Natural killer cell treated with Interleukin-12 subunit alpha and Interleukin-12 subunit beta and Interleukin-15 and Interleukin-18, amount 100 ng/mL, for 72 hours (primary cell): ENCODE measurements at regions not wholly inside any gene's neighbourhood (a gene's known extent, or its start where the extent isn't known, plus 50 kb on each side); places are given as distances from the start of the nearest gene placed in this dataset.

ENCODE experiments used
- ATAC-seq, 2 donors: fragments of 150-1000 bp; cut with Tn5 transposase in 1 of 2; sonication (Bioruptor Pico), chemical (Tn5 transposase) in 1 of 2; 2 replicates each; pipeline ENCODE4 v1.10.0; 2021
- DNase-seq: peaks from one replicate; pipeline ENCODE4 v3.0.0; 2022; ENCODE audit warnings: low spot score
- H3K27ac Mint-ChIP-seq, 2 donors: 1 replicate in 1 of 2; 2 replicates in 1 of 2; pipeline ENCODE4 v1.8.0; 2022; ENCODE audit warnings: mixed read lengths in 2 of 2, mild to moderate bottlenecking in 1 of 2, moderate library complexity in 1 of 2
- H3K27me3 Mint-ChIP-seq, 2 donors: 1 replicate in 1 of 2; 2 replicates in 1 of 2; pipeline ENCODE4 v1.8.0; 2022; ENCODE audit warnings: mixed read lengths in 2 of 2
- H3K36me3 Mint-ChIP-seq: one replicate; pipeline ENCODE4 v1.8.0; 2022; ENCODE audit warnings: mixed read lengths
- H3K4me1 Mint-ChIP-seq, 2 donors: 1 replicate in 1 of 2; 2 replicates in 1 of 2; pipeline ENCODE4 v1.8.0; 2022; ENCODE audit warnings: low read depth in 2 of 2, mixed read lengths in 2 of 2, mild to moderate bottlenecking in 1 of 2
- H3K4me3 Mint-ChIP-seq: one replicate; pipeline ENCODE4 v1.8.0; 2022; ENCODE audit warnings: mixed read lengths
- H3K9me3 Mint-ChIP-seq: 2 replicates; pipeline ENCODE4 v1.8.0; 2022; ENCODE audit warnings: mixed read lengths

- Mint-ChIP-seq H3K27ac (peak overlapping the region; percentile 37 to 41), H3K9me3 (no peaks in the 10 kb centered on the region), H3K4me1 (peaks cover 38 to 39% of the 10 kb centered on the region in 2 donors), H3K4me3 (no peak overlapping the region), H3K36me3 (no peaks in the 10 kb centered on the region), H3K27me3 (no peaks in the 10 kb centered on the region)
- ATAC-seq (no peak), DNase-seq (no peak)
Measured at GRCh38 chr2:8578335-8579244, 103.3 kb upstream of the ID2 start.

DNA sequence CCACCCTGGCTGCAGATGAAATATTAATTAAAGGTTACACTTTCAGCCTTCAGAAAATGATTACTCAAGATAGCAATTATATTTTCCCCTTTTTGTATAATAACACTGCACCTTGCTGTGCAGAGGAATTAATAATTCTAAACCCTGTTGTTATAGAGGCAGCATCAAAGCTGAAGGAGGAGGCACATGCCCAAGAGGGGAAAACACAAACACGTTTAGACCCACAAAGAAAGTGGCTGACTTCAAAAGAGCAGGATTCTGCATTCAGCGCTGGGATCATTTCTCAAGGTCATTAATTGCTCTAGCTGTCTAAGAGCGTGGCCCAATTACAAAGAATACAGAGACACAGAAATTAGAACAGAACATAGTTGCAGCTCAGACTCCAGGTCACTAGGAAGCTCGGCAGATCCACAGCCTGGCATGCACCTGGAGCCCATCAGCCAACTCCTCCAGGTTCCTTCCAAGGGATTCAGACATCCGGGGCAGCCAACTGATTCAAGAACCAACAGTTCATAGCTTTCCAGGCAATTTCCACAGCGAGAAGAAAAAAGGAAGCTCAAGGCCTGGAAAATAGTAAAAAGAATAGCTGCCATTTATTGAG lies 102.3 kb upstream of the ID2 start:
- Mint-ChIP-seq H3K36me3 (no peaks in the 10 kb centered on the region), H3K4me1 (peaks cover 37 to 38% of the 10 kb centered on the region in 2 donors), H3K27ac (peak overlapping the region; percentile 37 to 41), H3K4me3 (no peak overlapping the region), H3K27me3 (no peaks in the 10 kb centered on the region), H3K9me3 (no peaks in the 10 kb centered on the region)
- DNase-seq (no peak), ATAC-seq (no peak)

DNA sequence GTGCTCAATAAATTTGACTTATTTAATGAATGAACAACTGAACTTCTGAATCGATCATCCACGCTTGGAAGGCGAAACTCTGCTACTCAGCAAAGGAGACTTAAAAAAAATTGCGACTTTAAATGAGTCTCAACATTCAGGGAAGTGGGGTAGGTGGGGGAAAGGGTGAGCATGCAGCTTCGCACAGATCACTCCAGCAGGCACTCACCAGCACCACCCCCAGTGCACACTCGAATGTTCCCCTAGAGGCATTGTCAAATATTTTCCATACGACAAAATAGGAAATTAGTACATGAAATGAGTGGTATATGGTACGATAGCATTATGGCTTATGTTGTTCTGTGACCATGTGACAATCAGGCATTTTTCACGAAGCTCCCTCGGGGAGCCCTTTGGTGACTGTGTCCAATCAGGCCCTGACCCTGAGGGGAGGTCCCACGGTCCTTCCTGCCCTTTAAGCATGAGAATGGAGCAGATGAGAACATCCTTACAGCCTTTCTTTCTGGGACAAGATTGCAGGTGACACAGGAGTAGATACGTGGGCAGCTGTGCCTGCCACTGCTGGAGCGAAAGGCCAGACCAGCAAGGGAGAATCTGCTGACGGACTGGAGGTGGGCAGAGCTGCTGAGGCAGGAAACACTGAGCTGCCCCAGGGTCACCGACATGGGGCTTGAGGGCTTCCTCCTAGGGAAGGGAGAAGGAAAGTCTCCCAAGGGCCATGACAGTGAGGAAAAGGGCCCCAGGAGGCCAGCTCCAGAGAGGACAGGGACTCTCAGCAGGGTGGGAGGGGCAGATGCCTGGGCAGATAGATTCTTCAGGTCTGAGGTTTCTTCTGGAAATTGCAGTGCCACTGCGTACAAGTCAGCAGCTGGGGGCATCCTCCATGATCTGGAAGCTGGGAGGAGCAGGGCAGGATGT lies 101.3 kb upstream of the ID2 start:
- H3K27ac Mint-ChIP-seq = peak overlapping the region; percentile 41 to 76
- no peak overlapping the region for H3K4me3 Mint-ChIP-seq
- no peak for ATAC-seq
- H3K9me3 Mint-ChIP-seq = no peaks in the 10 kb centered on the region
- DNase-seq = no peak
- no peaks in the 10 kb centered on the region for H3K27me3 Mint-ChIP-seq
- no peaks in the 10 kb centered on the region for H3K36me3 Mint-ChIP-seq
- peaks cover 29 to 31% of the 10 kb centered on the region in 2 donors for H3K4me1 Mint-ChIP-seq

DNA sequence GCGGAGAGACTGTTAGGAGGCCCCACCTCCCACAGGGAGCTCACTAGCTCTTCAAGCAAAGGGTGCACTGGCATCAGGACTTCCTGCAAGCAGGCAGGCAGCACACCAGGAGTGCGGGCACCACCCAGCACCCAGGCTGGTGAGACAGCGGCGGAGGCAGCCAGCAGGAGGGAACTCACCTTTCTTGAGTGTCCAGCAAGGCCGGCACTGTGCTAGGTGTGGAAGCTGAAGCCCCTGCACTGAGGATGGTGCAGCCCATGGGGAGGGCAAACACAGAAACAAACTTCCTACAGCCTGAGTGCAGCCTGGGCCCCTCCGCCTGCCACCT lies 100.7 kb upstream of the ID2 start:
- DNase-seq = no peak

DNA sequence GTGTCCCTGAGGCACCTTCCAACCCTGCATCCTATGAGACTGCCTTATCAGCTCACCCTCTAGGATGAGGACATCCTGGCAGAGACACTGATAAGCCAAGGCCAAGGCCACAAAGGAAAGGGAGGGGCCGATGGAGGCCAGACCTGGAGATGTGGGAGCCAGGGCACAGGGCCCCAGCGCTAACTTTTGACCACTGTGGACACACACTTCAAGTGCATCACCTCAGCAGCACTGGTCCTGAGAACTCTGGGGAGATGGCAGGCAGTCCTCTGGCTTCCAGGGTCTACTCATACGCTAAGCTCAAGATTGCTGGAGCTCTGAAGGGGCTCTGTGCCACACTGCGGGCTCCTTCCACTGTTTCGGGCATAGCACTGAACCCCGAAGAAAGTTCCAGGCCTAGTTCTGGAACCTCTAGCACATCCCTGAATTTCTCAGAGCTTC lies 100.2 kb upstream of the ID2 start:
- no peak overlapping the region for H3K27ac Mint-ChIP-seq
- H3K4me1 Mint-ChIP-seq = peaks cover 19 to 24% of the 10 kb centered on the region in 2 donors
- H3K9me3 Mint-ChIP-seq = no peaks in the 10 kb centered on the region
- no peaks in the 10 kb centered on the region for H3K27me3 Mint-ChIP-seq
- H3K36me3 Mint-ChIP-seq = no peaks in the 10 kb centered on the region
- no peak overlapping the region for H3K4me3 Mint-ChIP-seq
- ATAC-seq (no peak), DNase-seq (no peak)

More for the DNA sequence above, 100.7 kb upstream of the ID2 start:
- Mint-ChIP-seq H3K36me3 (no peaks in the 10 kb centered on the region), H3K27me3 (no peaks in the 10 kb centered on the region), H3K27ac (peak overlapping the region in 1 of 2 donors; percentile 76), H3K4me3 (no peak overlapping the region), H3K9me3 (no peaks in the 10 kb centered on the region), H3K4me1 (peaks cover 23 to 28% of the 10 kb centered on the region in 2 donors)
- ATAC-seq = no peak

DNA sequence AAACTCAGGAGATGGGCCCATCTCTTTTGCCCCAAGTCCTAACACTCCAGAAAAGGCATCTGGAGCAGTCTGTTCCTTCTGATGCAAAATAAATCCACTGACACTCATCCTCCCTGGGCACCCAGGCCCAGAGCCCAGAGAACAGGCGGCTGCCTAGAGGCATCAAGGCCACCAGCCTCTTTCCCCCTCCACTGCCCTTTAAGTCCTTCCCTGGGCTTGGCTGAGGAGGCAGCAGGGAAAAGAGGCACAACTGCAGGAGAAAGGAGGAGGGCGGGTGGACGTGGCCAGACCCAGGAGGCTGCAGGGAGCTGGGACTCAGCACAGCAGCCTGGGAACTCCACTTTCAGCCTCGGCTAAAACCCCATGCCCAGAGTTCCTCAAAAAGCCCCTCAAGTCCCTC lies 99.7 kb upstream of the ID2 start:
- no peaks in the 10 kb centered on the region for H3K27me3 Mint-ChIP-seq
- no peaks in the 10 kb centered on the region for H3K9me3 Mint-ChIP-seq
- H3K36me3 Mint-ChIP-seq = no peaks in the 10 kb centered on the region
- H3K27ac Mint-ChIP-seq = no peak overlapping the region
- ATAC-seq (no peak), DNase-seq (no peak)
- H3K4me1 Mint-ChIP-seq = peaks cover 13 to 19% of the 10 kb centered on the region in 2 donors
- no peak overlapping the region for H3K4me3 Mint-ChIP-seq

GRCh38 chr2:8582651-8583399 lies 99.0 kb upstream of the ID2 start:
- ATAC-seq (no peak), DNase-seq (peak; percentile 58)
- no peaks in the 10 kb centered on the region for H3K27me3 Mint-ChIP-seq
- peaks cover 12 to 23% of the 10 kb centered on the region in 2 donors for H3K4me1 Mint-ChIP-seq
- H3K36me3 Mint-ChIP-seq = no peaks in the 10 kb centered on the region
- no peaks in the 10 kb centered on the region for H3K9me3 Mint-ChIP-seq
- no peak overlapping the region for H3K27ac Mint-ChIP-seq
- H3K4me3 Mint-ChIP-seq = no peak overlapping the region

- H3K27ac Mint-ChIP-seq = peak overlapping the region in 1 of 2 donors; percentile 36
- no peaks in the 10 kb centered on the region for H3K27me3 Mint-ChIP-seq
- peak overlapping the region; percentile 74 for H3K4me3 Mint-ChIP-seq
- H3K36me3 Mint-ChIP-seq = no peaks in the 10 kb centered on the region
- no peaks in the 10 kb centered on the region for H3K9me3 Mint-ChIP-seq
- peaks cover 20 to 31% of the 10 kb centered on the region in 2 donors for H3K4me1 Mint-ChIP-seq
- DNase-seq = peak; percentile 88
- peak; percentile 89 to 94 for ATAC-seq
Measured at GRCh38 chr2:8583400-8584173, 98.3 kb upstream of the ID2 start.

GRCh38 chr2:8584174-8585066 lies 97.4 kb upstream of the ID2 start:
- Mint-ChIP-seq H3K27ac (peak overlapping the region in 1 of 2 donors; percentile 36), H3K27me3 (no peaks in the 10 kb centered on the region), H3K4me1 (peaks cover 25 to 35% of the 10 kb centered on the region in 2 donors), H3K9me3 (no peaks in the 10 kb centered on the region), H3K36me3 (no peaks in the 10 kb centered on the region), H3K4me3 (peak overlapping the region; percentile 74)
- DNase-seq (no peak), ATAC-seq (no peak)

- Mint-ChIP-seq H3K4me1 (peaks cover 20 to 31% of the 10 kb centered on the region in 2 donors), H3K27ac (peak overlapping the region in 1 of 2 donors; percentile 19)
Measured at GRCh38 chr2:8586457-8587051, 95.3 kb upstream of the ID2 start.

DNA sequence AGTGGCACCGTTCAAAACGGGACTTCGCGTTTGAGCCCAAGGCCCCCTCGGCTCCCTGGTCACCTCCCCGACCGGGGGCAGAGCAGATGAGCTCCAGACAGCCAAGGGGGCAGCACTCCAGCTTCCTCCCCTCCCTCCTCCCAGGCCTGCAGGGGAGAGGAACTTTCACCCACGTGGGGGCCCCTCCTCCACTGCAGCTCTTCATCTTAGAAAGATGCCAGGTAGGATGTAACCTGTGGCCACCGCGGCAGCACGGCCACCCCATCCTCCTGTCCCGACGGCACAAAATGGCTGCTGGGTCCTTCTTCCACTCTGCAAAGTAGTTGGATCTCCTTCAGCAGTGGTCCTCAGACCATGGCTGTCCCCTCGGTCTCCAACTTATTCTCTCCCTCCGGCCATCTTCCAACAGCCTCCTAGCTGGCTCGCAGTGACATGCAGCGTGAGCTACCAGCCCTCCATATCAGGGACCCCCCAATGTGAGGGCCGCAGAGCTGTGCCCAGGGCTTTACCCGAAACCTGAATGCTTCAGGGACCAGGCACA lies 94.5 kb upstream of the ID2 start:
- H3K27ac Mint-ChIP-seq = peak overlapping the region; percentile 12 to 61
- DNase-seq (no peak), ATAC-seq (no peak)
- no peaks in the 10 kb centered on the region for H3K9me3 Mint-ChIP-seq
- no peaks in the 10 kb centered on the region for H3K36me3 Mint-ChIP-seq
- H3K27me3 Mint-ChIP-seq = no peaks in the 10 kb centered on the region
- H3K4me1 Mint-ChIP-seq = peaks cover 20 to 31% of the 10 kb centered on the region in 2 donors
- H3K4me3 Mint-ChIP-seq = no peak overlapping the region

More at GRCh38 chr2:8586457-8587051, 95.3 kb upstream of the ID2 start:
- DNase-seq (no peak), ATAC-seq (no peak)
- no peaks in the 10 kb centered on the region for H3K9me3 Mint-ChIP-seq
- H3K27me3 Mint-ChIP-seq = no peaks in the 10 kb centered on the region
- H3K4me3 Mint-ChIP-seq = no peak overlapping the region
- H3K36me3 Mint-ChIP-seq = no peaks in the 10 kb centered on the region
